ENCODE measurements at regions not wholly inside any gene's neighbourhood (a gene's known extent, or its start where the extent isn't known, plus 50 kb on each side); places are given as distances from the start of the nearest gene placed in this dataset.

GRCh38 chr4:71980976-71981375 lies 50.8 kb upstream of the NPFFR2 start:
- no peak for TF ChIP-seq CTCF (IDR thresholded peaks at IDR 0.05)
- TF ChIP-seq POLR2A (IDR thresholded peaks at IDR 0.05), result no peak
